IMR-90 (cell line): ENCODE measurements at regions not wholly inside any gene's neighbourhood (a gene's known extent, or its start where the extent isn't known, plus 50 kb on each side); places are given as distances from the start of the nearest gene placed in this dataset.

ENCODE experiments used
- ATAC-seq: fragments of 200-7000 bp; cut with Tn5 transposase; 2 replicates; pipeline ENCODE4 v1.9.1; 2020; ENCODE audit warnings: low read depth, mild to moderate bottlenecking, moderate library complexity
- BruUV-seq: library from RNA; stranded (reverse); fragments of 400-500 nt; replicated peaks from 2 replicates; lab custom pipeline; 2021; lab: Mats Ljungman, UMichigan
- CTCF ChIA-PET: fragments of 300-600 bp; formaldehyde crosslinking; extraction: SDS; loops from one replicate; lab custom pipeline; 2021; ENCODE audit warnings: antibody characterized with exemption; lab: Yijun Ruan, JAX
- POLR2A ChIA-PET: fragments of 300-600 bp; sonication (Branson Sonifier 250); formaldehyde crosslinking; loops from one replicate; lab custom pipeline; 2022; ENCODE audit warnings: antibody characterized with exemption; ENCODE audit not compliant: unreplicated experiment; lab: Charles Lee
- DNase-seq: peaks from one replicate; pipeline ENCODE4 v3.0.0; 2013
- H2AFZ ChIP-seq: replicated peaks from 2 replicates; pipeline ENCODE3; 2013; ENCODE audit warnings: low read length, mild to moderate bottlenecking; ENCODE audit not compliant: poor library complexity
- H2AK5ac ChIP-seq: 2 replicates; pipeline ENCODE4 v1.6.1; 2013; ENCODE audit warnings: low read depth, low read length, inconsistent platforms
- H2AK9ac ChIP-seq: replicated peaks from 2 replicates; pipeline ENCODE3; 2013; ENCODE audit warnings: mild to moderate bottlenecking, low read depth, low read length, moderate library complexity; ENCODE audit not compliant: poor library complexity
- H2BK120ac ChIP-seq: 2 replicates; pipeline ENCODE4 v1.6.1; 2013; ENCODE audit warnings: low read depth, low read length, inconsistent platforms
- H2BK15ac ChIP-seq: 3 replicates; pipeline ENCODE4 v1.6.1; 2013; ENCODE audit warnings: low read depth, low read length, inconsistent platforms
- H2BK20ac ChIP-seq: 2 replicates; pipeline ENCODE4 v1.6.1; 2013; ENCODE audit warnings: low read depth, mild to moderate bottlenecking, inconsistent platforms, low read length, moderate library complexity
- H2BK5ac ChIP-seq: 2 replicates; pipeline ENCODE4 v1.6.1; 2013; ENCODE audit warnings: mild to moderate bottlenecking, low read depth, low read length, inconsistent platforms; ENCODE audit not compliant: poor library complexity, severe bottlenecking
- H3K14ac ChIP-seq: replicated peaks from 2 replicates; pipeline ENCODE4 v1.6.1; 2013; ENCODE audit warnings: low read depth, low read length, inconsistent platforms
- H3K18ac ChIP-seq: 2 replicates; pipeline ENCODE4 v1.6.1; 2013; ENCODE audit warnings: low read depth, low read length, control low read depth
- H3K23ac ChIP-seq: 2 replicates; pipeline ENCODE4 v1.6.1; 2013; ENCODE audit warnings: low read depth, low read length, inconsistent platforms
- H3K27ac ChIP-seq: 2 replicates; pipeline ENCODE4 v1.5.1; 2013; ENCODE audit warnings: mild to moderate bottlenecking, control low read depth, low read length; ENCODE audit not compliant: insufficient read depth
- H3K27me3 ChIP-seq: 2 replicates; pipeline ENCODE4 v1.6.1; 2013; ENCODE audit warnings: low read length; ENCODE audit not compliant: control insufficient read depth, insufficient read depth
- H3K36me3 ChIP-seq: 2 replicates; pipeline ENCODE4 v1.6.1; 2013; ENCODE audit warnings: low read length, mixed read lengths; ENCODE audit not compliant: control insufficient read depth, insufficient read depth
- H3K4ac ChIP-seq: 2 replicates; pipeline ENCODE4 v1.6.1; 2013; ENCODE audit warnings: low read depth, low read length, inconsistent platforms
- H3K4me1 ChIP-seq: 2 replicates; pipeline ENCODE4 v1.6.1; 2013; ENCODE audit warnings: low read length, mixed read lengths; ENCODE audit not compliant: control insufficient read depth, insufficient read depth
- H3K4me2 ChIP-seq: 2 replicates; pipeline ENCODE4 v1.6.1; 2013; ENCODE audit warnings: low read depth, mild to moderate bottlenecking, control low read depth, low read length, moderate library complexity
- H3K4me3 ChIP-seq: 2 replicates; pipeline ENCODE4 v1.5.1; 2013; ENCODE audit warnings: low read depth, mild to moderate bottlenecking, control low read depth, low read length, moderate library complexity; ENCODE audit not compliant: insufficient read depth
- H3K56ac ChIP-seq: 2 replicates; pipeline ENCODE4 v1.6.1; 2013; ENCODE audit warnings: low read length, inconsistent platforms; ENCODE audit not compliant: insufficient read depth; ENCODE audit errors: extremely low read depth
- H3K79me1 ChIP-seq, 2 experiments: 2 replicates each; pipeline ENCODE4 v1.6.1; 2013; ENCODE audit warnings: low read length in 2 of 2, inconsistent platforms in 1 of 2, low read depth in 1 of 2
- H3K9ac ChIP-seq: 2 replicates; pipeline ENCODE4 v1.6.1; 2013; ENCODE audit warnings: low read depth, low read length, control low read depth
- H3K9me1 ChIP-seq: 2 replicates; pipeline ENCODE4 v1.6.1; 2013; ENCODE audit warnings: low read length, inconsistent platforms; ENCODE audit not compliant: insufficient read depth
- H3K9me3 ChIP-seq: 2 replicates; pipeline ENCODE4 v1.6.1; 2013; ENCODE audit warnings: low read length; ENCODE audit not compliant: control insufficient read depth, insufficient read depth
- H4K20me1 ChIP-seq: 2 replicates; pipeline ENCODE4 v1.6.1; 2013; ENCODE audit warnings: low read length, inconsistent platforms; ENCODE audit not compliant: insufficient read depth
- H4K5ac ChIP-seq: 2 replicates; pipeline ENCODE4 v1.6.1; 2013; ENCODE audit warnings: mild to moderate bottlenecking, low read depth, low read length, control low read depth
- H4K8ac ChIP-seq, 2 experiments: 2 replicates each; pipeline ENCODE4 v1.6.1; 2013; ENCODE audit warnings: low read depth in 2 of 2, low read length in 2 of 2, control low read depth in 1 of 2, inconsistent platforms in 1 of 2
- H4K91ac ChIP-seq: 2 replicates; pipeline ENCODE4 v1.6.1; 2013; ENCODE audit warnings: low read depth, low read length, inconsistent platforms; ENCODE audit not compliant: insufficient read depth
- BHLHE40 ChIP-seq: fragments of 150-350 bp; IDR thresholded peaks from 2 replicates; pipeline ENCODE4 v1.6.1; 2016; ENCODE audit warnings: mild to moderate bottlenecking, low read depth, low read length
- CEBPB ChIP-seq: IDR thresholded peaks from 2 replicates; pipeline ENCODE4 v1.6.1; 2012; ENCODE audit warnings: low read depth, low read length, improper control_type of control experiment
- CHD1 ChIP-seq: IDR thresholded peaks from 2 replicates; pipeline ENCODE4 v1.6.1; 2012; ENCODE audit warnings: low read depth, low read length, improper control_type of control experiment
- ELK1 ChIP-seq: fragments of 150-350 bp; IDR thresholded peaks from 2 replicates; pipeline ENCODE4 v1.6.1; 2016; ENCODE audit warnings: low read depth, mild to moderate bottlenecking, low read length, moderate library complexity, borderline replicate concordance
- MAFK ChIP-seq: IDR thresholded peaks from 2 replicates; pipeline ENCODE4 v1.6.1; 2012; ENCODE audit warnings: low read depth, low read length, improper control_type of control experiment
- MXI1 ChIP-seq: IDR thresholded peaks from 2 replicates; pipeline ENCODE4 v1.6.1; 2012; ENCODE audit warnings: low read depth, mild to moderate bottlenecking, low read length, moderate library complexity, borderline replicate concordance
- POLR2A ChIP-seq: IDR thresholded peaks from 2 replicates; pipeline ENCODE4 v1.6.1; 2012; ENCODE audit warnings: mild to moderate bottlenecking, low read depth, low read length
- USF2 ChIP-seq: fragments of 150-350 bp; IDR thresholded peaks from 2 replicates; pipeline ENCODE4 v1.6.1; 2017; ENCODE audit warnings: mild to moderate bottlenecking, antibody characterized with exemption, low read length, low read depth
- WGBS, 2 experiments: methylation state at CpG; one replicate each; pipeline versions ENCODE4 v1.1.5 to v1.1.7; 2013; ENCODE audit warnings: missing lambda C conversion rate in 2 of 2; ENCODE audit not compliant: insufficient read length in 1 of 2; ENCODE audit errors: extremely low coverage in 2 of 2; 5-methylcytosine and 5-hydroxymethylcytosine counted together
- dilution Hi-C: fragments of 300-500 bp; cut with HindIII; formaldehyde crosslinking; loops from one replicate; pipeline ENCODE4 v1.14.3; 2018; ENCODE audit warnings: low sequenced_read_pairs; ENCODE audit not compliant: unreplicated experiment
- in situ Hi-C: fragments of 300-500 bp; cut with MboI; formaldehyde crosslinking; loops from 3 replicates; pipeline ENCODE4 v1.14.3; 2019; ENCODE audit warnings: low sequenced_read_pairs, inconsistent platforms, mixed read lengths
- intact Hi-C: fragments of 100-400 bp; cut with micrococcal nuclease; formaldehyde crosslinking; loops from 2 replicates; pipeline ENCODE4 v1.10.0; 2022

- no peaks in the 10 kb centered on the region for H4K20me1 ChIP-seq
Observed at GRCh38 chr2:4882421-4882820, 809.8 kb upstream of the SOX11 start.

More at GRCh38 chr2:4882421-4882820, 809.8 kb upstream of the SOX11 start:
- Histone ChIP-seq H3K9me1 (no peaks in the 10 kb centered on the region), H3K56ac (no peak overlapping the region), H3K79me1 (no peaks in the 10 kb centered on the region), H3K14ac (no peak overlapping the region), H3K4me2 (no peak overlapping the region), H3K4me1 (no peaks in the 10 kb centered on the region), H3K9me3 (peaks cover 17% of the 10 kb centered on the region), H3K18ac (no peak overlapping the region), H2BK20ac (no peak overlapping the region), H2BK15ac (no peak overlapping the region), H3K36me3 (no peaks in the 10 kb centered on the region), H2BK5ac (no peak overlapping the region), H3K23ac (no peak overlapping the region), H4K8ac (no peak overlapping the region), H3K27me3 (no peaks in the 10 kb centered on the region), H3K4me3 (no peak overlapping the region), H3K9ac (no peak overlapping the region), H2AK9ac (no peak overlapping the region), H4K91ac (no peak overlapping the region), H4K5ac (no peak overlapping the region), H2AFZ (no peak overlapping the region), H2BK120ac (no peak overlapping the region), H2AK5ac (no peak overlapping the region), H3K27ac (no peak overlapping the region), H3K4ac (no peak overlapping the region)
- WGBS, 2 experiments: no CpG with 5 or more reads among the region's 3 CpGs
- BruUV-seq: no TSS peak
- intact Hi-C loops: no loop called here
- ChIA-PET POLR2A (no interaction called here), CTCF (interaction anchor here (0.6 kb wide), 1 partner anchor 284 kb away, joined by 5 read pairs; no protein-coding TSS in a partner anchor)
- TF ChIP-seq ELK1 (no peak), BHLHE40 (no peak), MAFK (no peak), CEBPB (no peak), CHD1 (no peak), MXI1 (no peak), POLR2A (no peak), USF2 (no peak)
- DNase-seq: no peak
- dilution Hi-C loops: no loop called here
- no peak for ATAC-seq
- in situ Hi-C loops: no loop called here
